HepG2 (cell line): ENCODE measurements at regions not wholly inside any gene's neighbourhood (a gene's known extent, or its start where the extent isn't known, plus 50 kb on each side); places are given as distances from the start of the nearest gene placed in this dataset.

Experiments
- ATAC-seq: fragments of 200-7000 bp; cut with Tn5 transposase; 3 replicates; pipeline ENCODE4 v1.9.1; 2020; ENCODE audit warnings: mild to moderate bottlenecking, moderate library complexity
- BruUV-seq: library from RNA; stranded (reverse); fragments of 400-500 nt; replicated peaks from 2 replicates; lab custom pipeline; 2021; lab: Mats Ljungman, UMichigan
- CTCF ChIA-PET: fragments of 300-600 bp; formaldehyde crosslinking; extraction: SDS; loops from one replicate; lab custom pipeline; 2021; ENCODE audit warnings: low total read pairs, inconsistent platforms, low intra/inter-chr PET ratio; lab: Yijun Ruan, JAX
- POLR2A ChIA-PET: fragments of 350-600 bp; sonication (Branson Sonifier 250); formaldehyde crosslinking; loops from one replicate; lab custom pipeline; 2020; ENCODE audit warnings: antibody characterized with exemption, inconsistent platforms; lab: Yijun Ruan, JAX
- DNase-seq: peaks from one replicate; pipeline ENCODE4 v3.0.0-alpha.2; 2015; ENCODE audit warnings: low spot score
- FAIRE-seq: peaks from 3 replicates; lab custom pipeline; 2011; peaks lifted over from hg19 to GRCh38; lab: Jason Lieb, UNC
- H2AFZ ChIP-seq: one replicate; pipeline ENCODE4 v1.6.1; 2011; ENCODE audit warnings: low read length, inconsistent platforms
- H3K27ac ChIP-seq: fragments of 300-600 bp; 3 replicates; pipeline ENCODE4 v1.8.0; 2011; ENCODE audit warnings: mixed run types, mild to moderate bottlenecking, mixed read lengths, low read length, inconsistent platforms; ENCODE audit not compliant: insufficient read depth; ENCODE audit errors: extremely low read length
- H3K27me3 ChIP-seq, 2 experiments: fragments of 200-600 bp in 1 of 2; 2 replicates in 1 of 2; 3 replicates in 1 of 2; pipeline versions ENCODE4 v1.6.0 to v1.8.0; 2011; ENCODE audit warnings: low read length in 2 of 2, mild to moderate bottlenecking in 2 of 2, moderate library complexity in 2 of 2, inconsistent platforms in 1 of 2; ENCODE audit not compliant: insufficient read depth in 2 of 2, control insufficient read depth in 1 of 2
- H3K36me3 ChIP-seq, 2 experiments: fragments of 200-600 bp in 1 of 2; replicated peaks in 1 of 2; 2 replicates in 1 of 2; 3 replicates in 1 of 2; pipeline versions ENCODE4 v1.5.1 to v1.8.0; 2011; ENCODE audit warnings: low read length in 2 of 2, inconsistent platforms in 1 of 2; ENCODE audit not compliant: insufficient read depth in 2 of 2, control insufficient read depth in 1 of 2
- H3K4me1 ChIP-seq: 2 replicates; pipeline ENCODE4 v1.5.1; 2012; ENCODE audit warnings: low read length, inconsistent platforms; ENCODE audit not compliant: insufficient read depth
- H3K4me2 ChIP-seq: 2 replicates; pipeline ENCODE4 v1.6.0; 2011; ENCODE audit warnings: low read depth, low read length, inconsistent platforms
- H3K4me3 ChIP-seq, 3 experiments: fragments of 200-600 bp in 1 of 3; sonication (generic), shearing (Covaris generic) in 1 of 3; replicated peaks in 1 of 3; 2 replicates each; pipeline ENCODE4 v1.5.1; 2011 to 2016; ENCODE audit warnings: low read length in 3 of 3, inconsistent platforms in 2 of 3, low read depth in 2 of 3, mild to moderate bottlenecking in 2 of 3, control low read depth in 1 of 3, mixed read lengths in 1 of 3; ENCODE audit not compliant: insufficient read depth in 1 of 3
- H3K79me2 ChIP-seq: one replicate; pipeline ENCODE4 v1.6.1; 2011; ENCODE audit warnings: low read length, inconsistent platforms; ENCODE audit not compliant: insufficient read depth
- H3K9ac ChIP-seq: 2 replicates; pipeline ENCODE4 v1.6.0; 2011; ENCODE audit warnings: mild to moderate bottlenecking, low read depth, low read length, inconsistent platforms; ENCODE audit not compliant: insufficient read depth
- H3K9me3 ChIP-seq: 2 replicates; pipeline ENCODE4 v1.5.1; 2012; ENCODE audit warnings: mild to moderate bottlenecking, low read length
- H4K20me1 ChIP-seq: 2 replicates; pipeline ENCODE4 v1.6.0; 2011; ENCODE audit warnings: inconsistent platforms, mild to moderate bottlenecking, low read length, moderate library complexity; ENCODE audit not compliant: insufficient read depth
- SIX1 ChIP-seq: sonication (generic); formaldehyde crosslinking; IDR thresholded peaks from 2 replicates; pipeline ENCODE4 v1.4.0; 2020; ENCODE audit warnings: missing genetic modification reagents, borderline replicate concordance
- ZNF121 ChIP-seq: sonication (generic); formaldehyde crosslinking; IDR thresholded peaks from 2 replicates; pipeline ENCODE4 v1.5.0; 2020; ENCODE audit warnings: mild to moderate bottlenecking, missing genetic modification reagents
- ZNF646 ChIP-seq: sonication (generic); formaldehyde crosslinking; IDR thresholded peaks from 2 replicates; pipeline ENCODE4 v1.9.0; 2021; ENCODE audit warnings: mild to moderate bottlenecking, missing genetic modification reagents
- ZNF678 ChIP-seq: sonication (generic); formaldehyde crosslinking; IDR thresholded peaks from 2 replicates; pipeline ENCODE4 v1.4.0; 2020; ENCODE audit warnings: mild to moderate bottlenecking, missing genetic modification reagents
- WGBS: methylation state at CpG from one replicate; pipeline ENCODE4 v1.1.6; 2017; ENCODE audit warnings: low lambda C conversion rate; 5-methylcytosine and 5-hydroxymethylcytosine counted together
- in situ Hi-C: cut with HindIII; loops from 2 replicates; pipeline ENCODE4 v1.10.0; 2017; ENCODE audit warnings: low pct_unique_long_range_greater_than_20kb; ENCODE audit not compliant: extremely low pct_ligation_motif_present
- intact Hi-C: fragments of 100-400 bp; cut with micrococcal nuclease; formaldehyde crosslinking; loops from one replicate; pipeline ENCODE4 v1.10.0; 2022; ENCODE audit not compliant: unreplicated experiment
- TF ChIP-seq, protein P1 (sequence below): sonication (generic); formaldehyde crosslinking; IDR thresholded peaks from 2 replicates; pipeline ENCODE4 v1.4.0; 2020; ENCODE audit warnings: missing genetic modification reagents

DNA sequence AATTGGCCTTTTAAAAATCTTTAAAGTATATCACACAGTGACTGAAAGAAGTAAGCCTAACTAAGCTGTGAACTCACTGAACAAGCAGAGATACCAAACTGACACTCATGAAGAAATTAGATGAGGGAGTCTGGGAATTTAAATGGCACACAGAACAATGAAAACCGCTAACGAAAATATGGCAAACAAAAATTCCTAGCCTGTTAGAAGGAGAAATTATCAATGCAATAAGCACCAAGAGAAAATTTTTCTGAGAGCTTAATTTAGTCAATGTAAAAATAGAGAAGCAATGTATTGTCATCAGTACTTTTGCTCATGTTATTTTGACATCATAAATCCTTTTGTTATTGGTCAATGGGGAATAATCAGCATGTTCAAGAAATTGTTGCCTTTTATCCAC lies 291.1 kb upstream of the PDZRN3 start:
- no peak for FAIRE-seq
- no peak overlapping the region for H3K4me2 ChIP-seq
- in situ Hi-C loops: no loop called here

More for the DNA sequence above, 291.1 kb upstream of the PDZRN3 start:
- no peaks in the 10 kb centered on the region for H3K4me1 ChIP-seq
- H3K27ac ChIP-seq: no peak overlapping the region
- no peak for DNase-seq
- ATAC-seq: no peak
- 2% methylated on average over 2 of the region's 2 CpGs for WGBS
- TF ChIP-seq, protein P1, sequence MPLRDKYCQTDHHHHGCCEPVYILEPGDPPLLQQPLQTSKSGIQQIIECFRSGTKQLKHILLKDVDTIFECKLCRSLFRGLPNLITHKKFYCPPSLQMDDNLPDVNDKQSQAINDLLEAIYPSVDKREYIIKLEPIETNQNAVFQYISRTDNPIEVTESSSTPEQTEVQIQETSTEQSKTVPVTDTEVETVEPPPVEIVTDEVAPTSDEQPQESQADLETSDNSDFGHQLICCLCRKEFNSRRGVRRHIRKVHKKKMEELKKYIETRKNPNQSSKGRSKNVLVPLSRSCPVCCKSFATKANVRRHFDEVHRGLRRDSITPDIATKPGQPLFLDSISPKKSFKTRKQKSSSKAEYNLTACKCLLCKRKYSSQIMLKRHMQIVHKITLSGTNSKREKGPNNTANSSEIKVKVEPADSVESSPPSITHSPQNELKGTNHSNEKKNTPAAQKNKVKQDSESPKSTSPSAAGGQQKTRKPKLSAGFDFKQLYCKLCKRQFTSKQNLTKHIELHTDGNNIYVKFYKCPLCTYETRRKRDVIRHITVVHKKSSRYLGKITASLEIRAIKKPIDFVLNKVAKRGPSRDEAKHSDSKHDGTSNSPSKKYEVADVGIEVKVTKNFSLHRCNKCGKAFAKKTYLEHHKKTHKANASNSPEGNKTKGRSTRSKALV (CRISPR knock-in tag): no peak
- TF ChIP-seq ZNF121 (CRISPR knock-in tag): no peak
- no peak for TF ChIP-seq ZNF646
- no peak for TF ChIP-seq SIX1 (CRISPR knock-in tag)
- TF ChIP-seq ZNF678 (CRISPR knock-in tag): no peak
- TF ChIP-seq, all 625 proteins: peak for 0
- no peaks in the 10 kb centered on the region for H3K27me3 ChIP-seq
- no peak overlapping the region for H3K4me3 ChIP-seq
- no peaks in the 10 kb centered on the region for H3K36me3 ChIP-seq
- no peak overlapping the region for H3K9ac ChIP-seq
- CTCF ChIA-PET: no interaction called here
- no peaks in the 10 kb centered on the region for H3K9me3 ChIP-seq
- no TSS peak for BruUV-seq
- H3K79me2 ChIP-seq: no peaks in the 10 kb centered on the region
- no peak overlapping the region for H2AFZ ChIP-seq
- POLR2A ChIA-PET: no interaction called here
- intact Hi-C loops: no loop called here
- no peaks in the 10 kb centered on the region for H4K20me1 ChIP-seq
